ENCODE measurements at regions not wholly inside any gene's neighbourhood (a gene's known extent, or its start where the extent isn't known, plus 50 kb on each side); places are given as distances from the start of the nearest gene placed in this dataset.

GRCh38 chr6:23435798-23436197 lies 690.2 kb upstream of the NRSN1 start:
- TF ChIP-seq CTCF (IDR thresholded peaks at IDR 0.05) (no peak), POLR2A (IDR thresholded peaks at IDR 0.05) (no peak)
